ENCODE measurements at regions not wholly inside any gene's neighbourhood (a gene's known extent, or its start where the extent isn't known, plus 50 kb on each side); places are given as distances from the start of the nearest gene placed in this dataset.

GRCh38 chrX:151476604-151477303 is 79.7 kb downstream of the VMA21 start:
- ChIA-PET POLR2A (no interaction called here), CTCF (no interaction called here)
- no peaks in the 10 kb centered on the region for H3K9me3 Mint-ChIP-seq

DNA sequence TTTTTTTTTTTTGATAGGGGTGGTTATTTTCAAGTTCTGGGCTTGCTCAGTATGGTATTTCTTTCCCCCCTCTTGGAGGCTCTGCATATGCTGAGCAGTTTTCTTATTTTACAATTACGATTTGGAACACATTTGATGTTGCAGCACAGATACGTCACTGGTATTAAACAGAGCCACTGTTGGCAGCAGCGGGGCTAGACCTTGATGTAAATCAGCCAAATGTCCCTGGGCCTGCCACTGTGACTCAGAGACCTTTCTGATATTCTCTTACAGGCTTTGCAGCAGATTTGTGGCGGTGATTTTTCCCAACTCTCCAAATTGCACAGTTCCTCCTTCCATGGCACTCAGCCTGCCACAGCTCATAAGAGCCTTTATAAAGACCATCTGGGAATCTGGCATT is 81.1 kb downstream of the VMA21 start:
- intact Hi-C loops (cut with micrococcal nuclease) = no loop called here
- Mint-ChIP-seq H3K9me3 (no peaks in the 10 kb centered on the region), H3K27ac (no peak overlapping the region), H3K27me3 (no peaks in the 10 kb centered on the region), H3K4me1 (no peaks in the 10 kb centered on the region), H3K4me3 (no peak overlapping the region), H3K36me3 (ENCODE audit: low read depth) (no peaks in the 10 kb centered on the region)
- ChIA-PET POLR2A (no interaction called here), CTCF (no interaction called here)
- ATAC-seq (ENCODE audit: low read depth) = no peak
- no peak for DNase-seq
- TF ChIP-seq CTCF (IDR thresholded peaks at IDR 0.05) = no peak

More at GRCh38 chrX:151476604-151477303, 79.7 kb downstream of the VMA21 start:
- H3K27me3 Mint-ChIP-seq = no peaks in the 10 kb centered on the region
- no peaks in the 10 kb centered on the region for H3K4me1 Mint-ChIP-seq
- DNase-seq (no peak), ATAC-seq (ENCODE audit: low read depth) (no peak)
- no peaks in the 10 kb centered on the region for H3K36me3 Mint-ChIP-seq (ENCODE audit: low read depth)
- TF ChIP-seq CTCF (IDR thresholded peaks at IDR 0.05) = no peak
- H3K4me3 Mint-ChIP-seq = no peak overlapping the region
- intact Hi-C loops (cut with micrococcal nuclease) = no loop called here
- no peak overlapping the region for H3K27ac Mint-ChIP-seq

DNA sequence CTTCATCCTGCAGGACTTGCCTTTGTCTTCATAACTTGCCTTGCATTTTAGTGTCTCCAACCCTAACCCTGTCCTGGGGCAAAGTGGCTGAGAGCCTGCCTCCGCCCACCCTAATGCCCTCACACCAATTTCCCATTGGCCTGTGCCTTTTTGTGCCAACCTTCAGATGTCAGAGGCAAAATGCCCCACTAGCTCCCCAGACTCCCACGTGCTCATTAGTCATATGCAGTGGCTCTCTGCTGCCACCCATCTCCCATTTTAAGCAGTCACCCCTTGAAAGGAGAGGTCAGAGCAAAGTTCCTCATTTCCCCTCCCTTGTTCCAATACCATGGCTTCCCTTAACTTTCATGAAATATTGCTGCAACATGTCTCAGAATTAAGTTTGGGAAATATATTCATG is 74.8 kb upstream of the PASD1 start:
- Mint-ChIP-seq H3K27ac (no peak overlapping the region), H3K27me3 (no peaks in the 10 kb centered on the region), H3K4me1 (no peaks in the 10 kb centered on the region), H3K4me3 (no peak overlapping the region), H3K9me3 (no peaks in the 10 kb centered on the region), H3K36me3 (ENCODE audit: low read depth) (no peaks in the 10 kb centered on the region)
- DNase-seq (no peak), ATAC-seq (ENCODE audit: low read depth) (no peak)
- ChIA-PET POLR2A (no interaction called here), CTCF (no interaction called here)
- no peak for TF ChIP-seq CTCF (IDR thresholded peaks at IDR 0.05)
- intact Hi-C loops (cut with micrococcal nuclease) = loop anchor here (5.0 kb wide), 1 partner anchor 336 kb away; no protein-coding TSS in a partner anchor

DNA sequence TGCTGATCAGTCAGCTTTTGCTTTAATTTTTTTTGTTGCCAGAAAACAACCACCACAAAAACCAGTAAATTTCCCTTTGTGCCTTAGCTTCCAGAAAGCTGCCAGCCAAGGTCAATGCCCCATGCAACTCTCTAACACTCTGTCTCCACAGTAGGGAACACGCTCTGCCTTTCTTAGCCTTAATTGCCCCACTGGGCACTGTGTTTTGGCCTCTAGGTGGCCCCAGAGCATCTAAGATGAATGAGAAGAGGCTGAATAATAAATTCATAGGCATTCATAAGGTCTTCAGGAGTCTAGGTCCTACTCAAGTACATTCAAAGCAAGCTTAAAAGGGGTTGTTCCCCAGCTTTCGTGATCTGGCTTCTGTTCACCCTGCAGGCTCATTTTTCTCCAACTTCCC is 57.7 kb upstream of the PASD1 start:
- DNase-seq = no peak
- no peak for TF ChIP-seq CTCF (IDR thresholded peaks at IDR 0.05)
- POLR2A ChIA-PET = no interaction called here

DNA sequence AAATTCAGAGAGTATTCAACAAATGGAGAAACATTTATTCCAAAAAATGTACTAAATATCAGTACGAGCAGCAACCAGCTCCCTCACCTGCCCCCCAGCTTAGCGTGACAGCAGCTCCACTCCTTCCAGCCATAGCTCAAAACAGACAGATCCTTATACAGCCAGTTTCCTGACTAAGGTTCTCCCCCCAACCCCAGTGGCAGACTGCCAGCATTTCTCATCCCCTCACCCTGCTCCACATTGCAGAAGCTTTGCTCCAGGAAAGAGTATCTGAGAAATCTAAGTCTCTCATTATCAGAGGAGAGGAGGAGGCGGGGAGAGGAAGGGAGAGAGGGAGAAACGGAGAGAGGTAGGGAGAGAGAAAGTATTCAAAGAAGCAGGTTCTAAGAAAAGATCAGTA is 53.3 kb upstream of the PASD1 start:
- Mint-ChIP-seq H3K27ac (no peak overlapping the region), H3K4me3 (no peak overlapping the region), H3K36me3 (ENCODE audit: low read depth) (no peaks in the 10 kb centered on the region), H3K4me1 (no peaks in the 10 kb centered on the region), H3K27me3 (peaks cover 4% of the 10 kb centered on the region), H3K9me3 (no peaks in the 10 kb centered on the region)
- no peak for DNase-seq
- ATAC-seq (ENCODE audit: low read depth) = no peak
- POLR2A ChIA-PET = no interaction called here
- no peak for TF ChIP-seq CTCF (IDR thresholded peaks at IDR 0.05)
- CTCF ChIA-PET = no interaction called here
- intact Hi-C loops (cut with micrococcal nuclease) = no loop called here

More for the DNA sequence above, 57.7 kb upstream of the PASD1 start:
- Mint-ChIP-seq H3K27me3 (peaks cover 4% of the 10 kb centered on the region), H3K9me3 (no peaks in the 10 kb centered on the region), H3K4me1 (no peaks in the 10 kb centered on the region), H3K4me3 (no peak overlapping the region), H3K27ac (no peak overlapping the region), H3K36me3 (ENCODE audit: low read depth) (no peaks in the 10 kb centered on the region)
- CTCF ChIA-PET = no interaction called here
- intact Hi-C loops (cut with micrococcal nuclease) = no loop called here
- ATAC-seq (ENCODE audit: low read depth) = no peak

Measured in activated B cell treated with CpG ODN at 0.5 μM for 24 hours (primary cell).